ENCODE measurements at regions not wholly inside any gene's neighbourhood (a gene's known extent, or its start where the extent isn't known, plus 50 kb on each side); places are given as distances from the start of the nearest gene placed in this dataset.

DNA sequence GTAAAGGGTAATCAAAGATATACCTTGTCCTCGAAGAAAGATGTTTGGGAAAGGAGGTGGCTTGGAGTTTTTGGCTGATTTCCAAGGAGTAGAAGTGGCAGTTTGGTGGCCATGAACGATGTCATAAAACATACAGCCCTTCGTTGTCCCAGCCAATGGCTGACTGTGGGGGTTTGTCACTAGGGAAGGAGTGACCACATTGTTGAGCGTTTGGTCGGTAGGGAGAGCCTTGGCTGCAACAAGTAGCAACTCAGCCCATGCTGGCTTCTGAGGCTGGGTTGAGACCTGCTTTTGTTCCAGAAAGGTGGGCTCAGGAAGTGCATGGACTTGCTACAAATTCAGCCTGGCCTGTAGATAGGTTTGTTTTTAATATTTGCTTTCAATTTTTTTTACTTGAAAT is 128.3 kb downstream of the BOD1 start:
- ChIA-PET CTCF (interaction anchor here (1.5 kb wide), 1 partner anchor 85 kb away, joined by 5 read pairs; no protein-coding TSS in a partner anchor), POLR2A (no interaction called here)
- no peaks in the 10 kb centered on the region for H3K4me1 ChIP-seq (ENCODE audit: control insufficient read depth, insufficient read depth, low read length)
- H3K27ac ChIP-seq (ENCODE audit: extremely low read depth, low read depth, low read length) = no peak overlapping the region
- TF ChIP-seq, protein P1, sequence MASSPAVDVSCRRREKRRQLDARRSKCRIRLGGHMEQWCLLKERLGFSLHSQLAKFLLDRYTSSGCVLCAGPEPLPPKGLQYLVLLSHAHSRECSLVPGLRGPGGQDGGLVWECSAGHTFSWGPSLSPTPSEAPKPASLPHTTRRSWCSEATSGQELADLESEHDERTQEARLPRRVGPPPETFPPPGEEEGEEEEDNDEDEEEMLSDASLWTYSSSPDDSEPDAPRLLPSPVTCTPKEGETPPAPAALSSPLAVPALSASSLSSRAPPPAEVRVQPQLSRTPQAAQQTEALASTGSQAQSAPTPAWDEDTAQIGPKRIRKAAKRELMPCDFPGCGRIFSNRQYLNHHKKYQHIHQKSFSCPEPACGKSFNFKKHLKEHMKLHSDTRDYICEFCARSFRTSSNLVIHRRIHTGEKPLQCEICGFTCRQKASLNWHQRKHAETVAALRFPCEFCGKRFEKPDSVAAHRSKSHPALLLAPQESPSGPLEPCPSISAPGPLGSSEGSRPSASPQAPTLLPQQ (tag by site-specific recombination; IDR thresholded peaks at IDR 0.05) = no peak
- TF ChIP-seq SCRT2 (tag by site-specific recombination; IDR thresholded peaks at IDR 0.05) = peak; percentile 68
- H3K4me3 ChIP-seq (ENCODE audit: low read depth, low read length) = no peak overlapping the region
- no peaks in the 10 kb centered on the region for H3K36me3 ChIP-seq (ENCODE audit: control insufficient read depth in 2 of 2, insufficient read depth in 1 of 2, low read length in 2 of 2)
- no peaks in the 10 kb centered on the region for H3K9me3 ChIP-seq (ENCODE audit: control insufficient read depth, insufficient read depth, low read depth, low read length)

DNA sequence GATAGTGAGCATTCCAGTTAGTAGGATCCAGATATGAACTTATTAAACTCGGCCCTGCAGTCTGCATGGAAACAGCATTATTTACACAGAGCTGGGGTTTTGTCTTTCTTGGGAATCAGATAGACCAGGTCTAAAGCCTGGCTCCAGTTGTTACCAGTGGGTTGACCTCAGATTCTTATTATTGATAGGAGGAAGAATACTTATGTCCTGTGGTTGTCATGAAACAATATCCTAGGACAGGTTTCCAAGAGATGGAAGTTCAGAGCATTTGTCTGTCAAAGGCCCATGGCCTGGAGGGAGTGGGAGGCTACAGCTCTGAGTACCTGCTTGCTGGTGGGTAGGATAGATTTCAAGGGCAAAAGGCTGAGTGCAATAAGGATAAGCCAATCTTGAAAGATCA is 129.2 kb downstream of the BOD1 start:
- no peak overlapping the region for H3K4me3 ChIP-seq (ENCODE audit: low read depth, low read length)
- H3K36me3 ChIP-seq (ENCODE audit: control insufficient read depth in 2 of 2, insufficient read depth in 1 of 2, low read length in 2 of 2) = no peaks in the 10 kb centered on the region
- H3K9me3 ChIP-seq (ENCODE audit: control insufficient read depth, insufficient read depth, low read depth, low read length) = no peaks in the 10 kb centered on the region
- ChIA-PET POLR2A (no interaction called here), CTCF (interaction anchor here (0.6 to 1.5 kb wide), 3 partner anchors 14 to 309 kb away, joined by 3 to 5 read pairs (median 3); no protein-coding TSS in a partner anchor)
- H3K4me1 ChIP-seq (ENCODE audit: control insufficient read depth, insufficient read depth, low read length) = no peaks in the 10 kb centered on the region
- TF ChIP-seq, protein P2, sequence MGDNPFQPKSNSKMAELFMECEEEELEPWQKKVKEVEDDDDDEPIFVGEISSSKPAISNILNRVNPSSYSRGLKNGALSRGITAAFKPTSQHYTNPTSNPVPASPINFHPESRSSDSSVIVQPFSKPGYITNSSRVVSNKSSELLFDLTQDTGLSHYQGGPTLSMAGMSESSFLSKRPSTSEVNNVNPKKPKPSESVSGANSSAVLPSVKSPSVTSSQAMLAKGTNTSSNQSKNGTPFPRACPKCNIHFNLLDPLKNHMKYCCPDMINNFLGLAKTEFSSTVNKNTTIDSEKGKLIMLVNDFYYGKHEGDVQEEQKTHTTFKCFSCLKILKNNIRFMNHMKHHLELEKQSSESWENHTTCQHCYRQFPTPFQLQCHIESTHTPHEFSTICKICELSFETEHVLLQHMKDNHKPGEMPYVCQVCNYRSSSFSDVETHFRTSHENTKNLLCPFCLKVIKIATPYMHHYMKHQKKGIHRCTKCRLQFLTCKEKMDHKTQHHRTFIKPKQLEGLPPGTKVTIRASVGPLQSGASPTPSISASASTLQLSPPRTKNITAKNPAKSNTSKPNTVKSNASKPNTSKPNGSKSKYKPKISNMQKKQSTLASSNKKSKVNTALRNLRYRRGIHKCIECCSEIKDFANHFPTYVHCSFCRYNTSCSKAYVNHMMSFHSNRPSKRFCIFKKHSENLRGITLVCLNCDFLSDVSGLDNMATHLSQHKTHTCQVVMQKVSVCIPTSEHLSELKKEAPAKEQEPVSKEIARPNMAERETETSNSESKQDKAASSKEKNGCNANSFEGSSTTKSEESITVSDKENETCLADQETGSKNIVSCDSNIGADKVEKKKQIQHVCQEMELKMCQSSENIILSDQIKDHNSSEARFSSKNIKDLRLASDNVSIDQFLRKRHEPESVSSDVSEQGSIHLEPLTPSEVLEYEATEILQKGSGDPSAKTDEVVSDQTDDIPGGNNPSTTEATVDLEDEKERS (tag by site-specific recombination; IDR thresholded peaks at IDR 0.05) = no peak
- TF ChIP-seq ZNF558 (tag by site-specific recombination; IDR thresholded peaks at IDR 0.05) = no peak
- TF ChIP-seq KLF16 (tag by site-specific recombination; IDR thresholded peaks at IDR 0.05) = no peak
- TF ChIP-seq ZNF792 (tag by site-specific recombination; IDR thresholded peaks at IDR 0.05) = no peak
- TF ChIP-seq ZNF366 (tag by site-specific recombination; conservative IDR thresholded peaks at IDR 0.05) = no peak
- TF ChIP-seq ZNF626 (tag by site-specific recombination; IDR thresholded peaks at IDR 0.05) = no peak
- no peak for TF ChIP-seq HOXD13 (CRISPR knock-in tag; IDR thresholded peaks at IDR 0.05; ENCODE audit: borderline replicate concordance)
- TF ChIP-seq ZFP69B (tag by site-specific recombination; IDR thresholded peaks at IDR 0.05) = no peak
- no peak for TF ChIP-seq ZNF132 (tag by site-specific recombination; IDR thresholded peaks at IDR 0.05; ENCODE audit: borderline replicate concordance)
- TF ChIP-seq PRDM1 (tag by site-specific recombination; IDR thresholded peaks at IDR 0.05) = no peak
- TF ChIP-seq ZNF214 (tag by site-specific recombination; IDR thresholded peaks at IDR 0.05; ENCODE audit: borderline replicate concordance) = no peak
- no peak overlapping the region for H3K27ac ChIP-seq (ENCODE audit: extremely low read depth, low read depth, low read length)

DNA sequence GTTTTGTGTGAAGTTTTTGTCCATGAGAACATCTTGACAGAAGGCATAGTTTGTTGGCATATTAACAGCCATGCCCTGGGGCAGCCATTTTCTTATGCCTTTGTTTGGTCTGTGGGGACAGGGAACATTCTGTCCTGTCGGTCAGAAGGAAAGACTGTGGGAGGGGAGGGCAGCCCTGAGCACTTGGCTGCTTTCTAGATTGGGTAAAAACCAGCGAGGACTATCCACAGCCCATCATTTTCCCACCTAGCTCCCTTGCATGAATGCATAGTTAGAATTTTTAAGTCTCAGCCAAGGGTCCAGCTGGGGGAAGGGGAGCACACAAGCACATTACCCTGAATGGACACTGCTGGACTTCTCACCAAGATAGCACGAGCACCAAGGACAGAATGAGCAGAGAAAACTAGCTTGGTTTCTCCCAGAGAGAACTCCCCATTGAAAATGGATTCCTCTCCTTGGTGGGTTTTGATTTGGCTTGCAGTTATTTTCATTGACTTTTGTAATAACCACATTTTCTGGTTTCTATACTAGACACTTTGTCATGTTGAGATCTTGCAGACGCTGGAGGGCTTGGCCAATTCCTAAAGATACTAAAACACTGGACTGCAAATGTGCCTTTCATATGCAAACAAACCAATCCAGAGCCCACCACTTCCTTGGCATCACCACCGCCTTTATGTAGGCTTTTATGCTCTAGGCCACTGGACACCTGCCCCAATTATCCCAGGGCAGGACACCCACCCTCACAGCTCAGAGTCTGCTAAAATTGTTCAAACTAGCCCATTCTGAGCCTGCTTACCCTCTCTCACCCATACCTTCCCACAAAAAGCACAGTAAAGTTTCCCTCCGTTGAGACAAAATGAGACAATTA is 129.9 kb downstream of the BOD1 start:
- Histone ChIP-seq H3K27ac (ENCODE audit: extremely low read depth, low read depth, low read length) (no peak overlapping the region), H3K36me3 (ENCODE audit: control insufficient read depth in 2 of 2, insufficient read depth in 1 of 2, low read length in 2 of 2) (no peaks in the 10 kb centered on the region), H3K9me3 (ENCODE audit: control insufficient read depth, insufficient read depth, low read depth, low read length) (no peaks in the 10 kb centered on the region), H3K4me1 (ENCODE audit: control insufficient read depth, insufficient read depth, low read length) (no peaks in the 10 kb centered on the region), H3K4me3 (ENCODE audit: low read depth, low read length) (no peak overlapping the region)
- CTCF ChIA-PET = interaction anchor here (0.9 to 1.5 kb wide), 2 partner anchors 14 to 87 kb away, joined by 3 to 5 read pairs; no protein-coding TSS in a partner anchor
- POLR2A ChIA-PET = no interaction called here
- TF ChIP-seq, protein P3, sequence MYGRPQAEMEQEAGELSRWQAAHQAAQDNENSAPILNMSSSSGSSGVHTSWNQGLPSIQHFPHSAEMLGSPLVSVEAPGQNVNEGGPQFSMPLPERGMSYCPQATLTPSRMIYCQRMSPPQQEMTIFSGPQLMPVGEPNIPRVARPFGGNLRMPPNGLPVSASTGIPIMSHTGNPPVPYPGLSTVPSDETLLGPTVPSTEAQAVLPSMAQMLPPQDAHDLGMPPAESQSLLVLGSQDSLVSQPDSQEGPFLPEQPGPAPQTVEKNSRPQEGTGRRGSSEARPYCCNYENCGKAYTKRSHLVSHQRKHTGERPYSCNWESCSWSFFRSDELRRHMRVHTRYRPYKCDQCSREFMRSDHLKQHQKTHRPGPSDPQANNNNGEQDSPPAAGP (tag by site-specific recombination; IDR thresholded peaks at IDR 0.05) = no peak
- TF ChIP-seq, protein P4, sequence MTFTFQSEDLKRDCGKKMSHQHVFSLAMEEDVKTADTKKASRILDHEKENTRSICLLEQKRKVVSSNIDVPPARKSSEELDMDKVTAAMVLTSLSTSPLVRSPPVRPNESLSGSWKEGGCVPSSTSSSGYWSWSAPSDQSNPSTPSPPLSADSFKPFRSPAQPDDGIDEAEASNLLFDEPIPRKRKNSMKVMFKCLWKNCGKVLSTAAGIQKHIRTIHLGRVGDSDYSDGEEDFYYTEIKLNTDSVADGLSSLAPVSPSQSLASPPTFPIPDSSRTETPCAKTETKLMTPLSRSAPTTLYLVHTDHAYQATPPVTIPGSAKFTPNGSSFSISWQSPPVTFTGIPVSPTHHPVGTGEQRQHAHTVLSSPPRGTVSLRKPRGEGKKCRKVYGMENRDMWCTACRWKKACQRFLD (tag by site-specific recombination; IDR thresholded peaks at IDR 0.05) = no peak
- TF ChIP-seq ZNF571 (tag by site-specific recombination; IDR thresholded peaks at IDR 0.05) (no peak), ZNF544 (tag by site-specific recombination; IDR thresholded peaks at IDR 0.05) (no peak), ZNF792 (tag by site-specific recombination; IDR thresholded peaks at IDR 0.05) (no peak), ZNF48 (tag by site-specific recombination; IDR thresholded peaks at IDR 0.05) (no peak), ZNF830 (tag by site-specific recombination; IDR thresholded peaks at IDR 0.05; ENCODE audit: low read depth) (no peak)
- TF ChIP-seq, protein P5, sequence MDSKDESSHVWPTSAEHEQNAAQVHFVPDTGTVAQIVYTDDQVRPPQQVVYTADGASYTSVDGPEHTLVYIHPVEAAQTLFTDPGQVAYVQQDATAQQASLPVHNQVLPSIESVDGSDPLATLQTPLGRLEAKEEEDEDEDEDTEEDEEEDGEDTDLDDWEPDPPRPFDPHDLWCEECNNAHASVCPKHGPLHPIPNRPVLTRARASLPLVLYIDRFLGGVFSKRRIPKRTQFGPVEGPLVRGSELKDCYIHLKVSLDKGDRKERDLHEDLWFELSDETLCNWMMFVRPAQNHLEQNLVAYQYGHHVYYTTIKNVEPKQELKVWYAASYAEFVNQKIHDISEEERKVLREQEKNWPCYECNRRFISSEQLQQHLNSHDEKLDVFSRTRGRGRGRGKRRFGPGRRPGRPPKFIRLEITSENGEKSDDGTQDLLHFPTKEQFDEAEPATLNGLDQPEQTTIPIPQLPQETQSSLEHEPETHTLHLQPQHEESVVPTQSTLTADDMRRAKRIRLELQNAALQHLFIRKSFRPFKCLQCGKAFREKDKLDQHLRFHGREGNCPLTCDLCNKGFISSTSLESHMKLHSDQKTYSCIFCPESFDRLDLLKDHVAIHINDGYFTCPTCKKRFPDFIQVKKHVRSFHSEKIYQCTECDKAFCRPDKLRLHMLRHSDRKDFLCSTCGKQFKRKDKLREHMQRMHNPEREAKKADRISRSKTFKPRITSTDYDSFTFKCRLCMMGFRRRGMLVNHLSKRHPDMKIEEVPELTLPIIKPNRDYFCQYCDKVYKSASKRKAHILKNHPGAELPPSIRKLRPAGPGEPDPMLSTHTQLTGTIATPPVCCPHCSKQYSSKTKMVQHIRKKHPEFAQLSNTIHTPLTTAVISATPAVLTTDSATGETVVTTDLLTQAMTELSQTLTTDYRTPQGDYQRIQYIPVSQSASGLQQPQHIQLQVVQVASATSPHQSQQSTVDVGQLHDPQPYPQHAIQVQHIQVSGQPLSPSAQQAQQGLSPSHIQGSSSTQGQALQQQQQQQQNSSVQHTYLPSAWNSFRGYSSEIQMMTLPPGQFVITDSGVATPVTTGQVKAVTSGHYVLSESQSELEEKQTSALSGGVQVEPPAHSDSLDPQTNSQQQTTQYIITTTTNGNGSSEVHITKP (tag by site-specific recombination; IDR thresholded peaks at IDR 0.05) = no peak
